Mucosa of gallbladder (tissue), 1 donor: ENCODE measurements at regions not wholly inside any gene's neighbourhood (a gene's known extent, or its start where the extent isn't known, plus 50 kb on each side); places are given as distances from the start of the nearest gene placed in this dataset.

ENCODE experiments used
- DNase-seq: peaks from one replicate; pipeline ENCODE4 v3.0.0-alpha.2; 2020; ENCODE audit warnings: low spot score
- donor health status: DM: no; HTN: no; CAD: no.

GRCh38 chr2:19684516-19684915, 217.3 kb downstream of the TTC32 start:
- DNase-seq = no peak

- no peak for DNase-seq
Observed at GRCh38 chr2:19683556-19683955, 218.2 kb downstream of the TTC32 start.

DNA sequence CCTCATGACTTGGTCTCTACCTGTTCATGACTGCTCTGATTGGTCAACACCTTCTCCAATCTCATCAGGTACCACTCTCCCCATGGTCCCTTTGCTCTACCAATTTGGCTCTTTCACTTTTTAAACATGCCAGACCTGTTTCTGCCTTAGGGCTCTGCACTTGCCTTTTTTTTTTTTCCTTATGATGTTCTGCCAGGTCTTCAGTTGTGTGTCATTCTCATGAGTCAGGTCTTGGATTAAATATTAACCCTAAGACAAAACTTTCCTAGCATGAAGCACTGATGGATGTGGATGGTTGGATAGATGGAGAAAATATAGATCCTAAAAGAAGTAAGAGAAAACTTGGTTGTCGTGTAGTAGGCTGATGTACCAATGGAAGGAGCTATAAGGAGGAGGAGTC, 219.3 kb downstream of the TTC32 start:
- DNase-seq = no peak

DNA sequence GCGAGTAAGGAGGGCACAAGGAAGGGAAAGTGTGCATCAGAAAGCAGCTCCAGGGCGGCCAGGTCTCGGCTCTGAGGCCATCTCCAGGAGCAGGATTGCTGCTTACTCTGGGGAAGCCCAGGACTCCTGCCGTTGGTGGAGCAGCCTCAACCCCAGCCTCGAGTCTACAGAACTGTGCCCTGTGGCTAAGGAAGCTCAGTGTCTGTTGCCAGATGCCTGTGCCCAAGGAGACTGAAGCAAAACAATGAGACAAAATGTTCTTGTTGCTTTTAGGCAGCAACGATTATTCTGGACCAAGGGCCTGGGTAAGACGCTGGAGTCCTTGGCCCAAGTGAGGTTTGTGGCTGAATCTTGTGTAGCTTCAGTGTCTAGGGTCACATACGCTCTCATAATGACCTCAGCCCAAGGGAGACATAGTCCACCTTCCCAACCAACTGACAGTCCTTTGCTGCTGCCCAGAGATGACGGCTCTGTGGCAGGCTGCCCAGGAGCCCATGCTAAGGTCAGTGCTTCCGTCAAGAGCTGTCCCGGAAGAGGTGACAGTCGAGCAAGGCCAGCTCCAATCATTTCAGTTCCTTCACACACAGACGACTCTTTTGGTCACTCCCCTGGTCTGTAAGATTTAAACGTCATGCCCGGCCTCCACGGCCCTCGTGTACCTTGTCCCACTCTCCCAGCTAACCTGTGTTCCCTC, 223.8 kb downstream of the TTC32 start:
- DNase-seq = no peak

DNA sequence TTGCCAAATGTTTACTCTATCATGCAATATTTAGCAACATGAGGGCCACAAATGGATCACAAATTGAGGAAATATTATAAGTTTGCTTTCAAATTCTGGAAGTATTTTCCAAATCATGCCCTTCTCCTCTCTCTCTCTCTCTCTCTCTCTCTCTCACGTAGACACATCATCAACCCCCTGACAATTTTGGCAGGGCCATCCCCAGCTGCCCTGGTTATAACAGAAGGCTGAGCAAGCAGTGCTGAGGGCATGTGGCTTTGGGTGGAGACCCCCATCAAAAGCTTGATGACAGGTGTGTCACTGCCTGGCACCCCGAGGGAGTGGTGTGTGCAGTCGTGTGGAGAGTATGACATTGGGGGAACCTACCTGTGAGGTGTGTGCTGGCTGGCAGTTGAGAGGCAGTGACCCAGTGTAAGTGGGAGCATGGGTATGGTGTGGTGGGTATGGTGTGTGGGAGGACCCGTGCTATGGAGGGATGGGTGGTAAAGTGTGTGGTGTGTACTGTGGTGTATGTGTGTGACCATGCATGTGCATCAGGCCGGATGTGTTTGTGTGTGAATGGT, 224.5 kb downstream of the TTC32 start:
- no peak for DNase-seq

DNA sequence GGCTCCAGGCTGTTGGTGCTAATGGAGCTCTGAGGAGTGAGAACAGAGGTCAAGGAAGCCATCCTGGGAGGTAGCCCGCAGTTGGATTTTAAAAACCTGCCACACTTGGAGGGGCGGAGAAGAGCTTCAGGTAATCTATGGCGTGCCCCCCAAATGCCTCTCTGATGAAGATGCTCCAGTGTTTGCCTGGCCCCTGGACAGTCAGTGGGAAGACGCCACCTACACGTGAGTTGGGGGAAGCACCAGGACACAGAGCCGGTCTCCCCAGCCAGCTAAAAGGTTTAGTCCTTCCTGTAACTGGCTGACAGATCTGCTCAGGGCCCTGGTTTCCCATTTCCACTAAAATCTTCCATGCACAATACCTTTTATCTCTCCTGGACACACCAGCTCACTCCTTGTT, 225.0 kb downstream of the TTC32 start:
- no peak for DNase-seq

- DNase-seq = no peak
Observed at GRCh38 chr2:19675856-19676460, 225.8 kb downstream of the TTC32 start.

DNA sequence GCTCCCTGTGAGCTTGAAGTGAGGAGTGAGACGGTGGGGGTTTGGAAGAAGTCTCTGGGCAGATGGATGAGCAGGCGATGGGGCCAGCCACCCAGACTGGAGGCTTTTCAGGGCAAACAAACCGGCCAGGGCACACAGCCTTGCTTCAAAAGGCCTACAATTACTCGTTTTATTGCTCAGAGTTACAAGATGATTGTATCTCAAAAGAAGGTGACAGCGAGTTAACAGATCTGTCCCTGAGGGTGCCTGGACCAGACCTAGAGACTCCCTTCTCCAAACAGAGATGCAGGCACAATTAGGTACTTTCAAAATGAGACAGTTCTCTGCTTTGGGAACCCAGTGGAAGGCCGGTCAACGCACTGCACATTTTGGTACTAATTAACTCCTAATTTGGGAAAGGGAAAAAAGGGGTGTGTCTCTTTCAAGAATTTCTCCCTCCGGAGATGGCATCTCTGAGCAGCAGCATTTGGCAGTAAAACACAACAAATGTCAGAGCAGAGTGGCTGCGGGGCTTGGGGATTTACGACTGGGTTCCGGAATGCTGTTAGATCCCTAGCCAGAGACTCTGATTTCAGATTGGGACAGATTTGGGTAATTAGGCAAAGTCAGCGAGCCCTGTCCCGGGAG, 226.7 kb downstream of the TTC32 start:
- no peak for DNase-seq

- no peak for DNase-seq
Observed at GRCh38 chr2:19674051-19675002, 227.5 kb downstream of the TTC32 start.

- DNase-seq = no peak
Observed at GRCh38 chr2:19673213-19673791, 228.5 kb downstream of the TTC32 start.

GRCh38 chr2:19671916-19672315, 229.9 kb downstream of the TTC32 start:
- no peak for DNase-seq

GRCh38 chr2:19671311-19671710, 230.5 kb downstream of the TTC32 start:
- no peak for DNase-seq

DNA sequence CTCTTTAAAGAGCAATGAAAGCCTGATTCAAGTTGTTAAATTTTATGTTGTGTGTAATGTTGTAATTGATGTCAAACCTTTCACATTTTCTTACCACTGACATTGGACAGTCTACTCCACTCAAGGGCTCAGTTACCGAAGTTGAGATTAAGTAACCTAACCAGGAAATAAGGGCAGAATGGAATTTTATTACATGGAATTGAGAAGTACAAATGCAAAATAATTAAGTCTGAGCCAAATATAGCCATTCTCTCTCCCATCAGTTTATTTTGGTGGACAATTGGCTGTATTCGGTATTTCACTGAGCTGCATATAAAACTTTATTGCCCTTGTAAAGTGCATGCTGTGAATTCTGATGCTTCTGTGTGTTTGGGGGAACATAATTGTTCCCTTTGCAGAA, 231.5 kb downstream of the TTC32 start:
- DNase-seq = no peak

DNA sequence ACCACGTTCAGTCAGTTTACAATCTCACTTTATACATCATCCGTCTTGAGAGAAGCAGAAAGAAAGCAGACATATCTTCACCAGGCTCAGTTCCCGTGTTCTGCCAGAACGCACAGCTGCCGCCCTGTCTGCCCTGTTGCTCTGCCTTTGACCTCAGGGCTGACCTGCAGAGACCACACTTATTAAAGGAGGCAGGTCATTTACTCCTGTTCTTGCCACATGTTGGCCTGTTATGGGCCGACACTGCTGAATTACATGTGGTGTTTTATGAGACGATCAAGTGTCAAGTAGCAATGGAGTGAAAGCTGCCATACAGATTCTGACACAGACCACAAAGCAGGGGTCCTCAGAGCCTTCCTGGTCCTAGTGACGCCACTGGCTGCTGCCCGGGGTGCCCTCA, 232.2 kb downstream of the TTC32 start:
- no peak for DNase-seq

- DNase-seq = no peak
Observed at GRCh38 chr2:19669126-19669525, 232.7 kb downstream of the TTC32 start.

- DNase-seq = no peak
Observed at GRCh38 chr2:19667536-19667949, 234.2 kb downstream of the TTC32 start.

GRCh38 chr2:19667085-19667484, 234.7 kb downstream of the TTC32 start:
- DNase-seq = no peak

GRCh38 chr2:19664646-19665045, 237.1 kb downstream of the TTC32 start:
- no peak for DNase-seq

DNA sequence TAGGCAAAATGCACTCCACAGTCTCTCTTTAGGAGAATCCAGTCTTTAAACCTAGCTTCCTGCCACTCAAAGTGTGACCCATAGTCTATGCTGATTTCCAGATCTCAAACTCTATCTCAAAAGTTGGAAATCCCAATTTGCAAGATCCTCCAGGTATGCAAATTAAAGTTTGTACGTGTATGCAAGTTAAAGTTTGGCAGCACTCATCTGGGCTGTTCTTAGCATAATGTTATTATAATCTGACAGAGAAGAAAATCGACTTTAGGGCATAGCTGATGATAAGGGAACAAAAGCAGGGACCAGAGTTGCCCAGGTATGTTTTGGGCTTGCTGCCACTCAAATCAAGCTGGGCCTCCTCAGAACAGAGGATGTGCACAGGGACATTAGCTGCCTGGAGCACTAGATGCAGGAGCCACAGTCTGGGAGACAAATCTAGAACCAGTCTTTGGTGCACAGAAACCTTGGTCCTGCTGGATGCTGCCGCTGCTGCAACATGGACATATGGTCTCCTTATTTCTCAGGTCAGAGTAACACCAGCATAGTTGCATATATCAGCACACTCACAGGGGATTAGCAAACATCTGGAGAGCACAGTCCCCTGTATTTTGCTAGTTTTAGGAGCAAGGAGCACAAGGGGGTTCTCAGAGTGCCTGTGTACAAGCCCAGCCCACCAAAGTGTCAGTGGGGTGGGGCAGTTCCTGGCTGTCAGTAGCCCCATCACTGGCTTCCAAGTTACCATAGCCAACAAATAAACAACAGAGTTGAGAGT, 242.6 kb downstream of the TTC32 start:
- no peak for DNase-seq

- DNase-seq = no peak
Observed at GRCh38 chr2:19656011-19656410, 245.8 kb downstream of the TTC32 start.
